ENCODE measurements at regions not wholly inside any gene's neighbourhood (a gene's known extent, or its start where the extent isn't known, plus 50 kb on each side); places are given as distances from the start of the nearest gene placed in this dataset.
A peak's percentile ranks its signal among the peaks of the same experiment; 100 is the strongest.

- Histone ChIP-seq H2AFZ (ENCODE audit: low read length, unreplicated experiment) (no peak overlapping the region), H3K79me2 (ENCODE audit: control insufficient read depth, insufficient read depth, low read length, unreplicated experiment) (no peaks in the 10 kb centered on the region), H3K27me3 (ENCODE audit: insufficient read depth, low read length) (no peaks in the 10 kb centered on the region), H3K27ac (ENCODE audit: low read depth, low read length) (no peak overlapping the region), H3K36me3 (ENCODE audit: insufficient read depth, low read length) (no peaks in the 10 kb centered on the region), H3K4me3 (ENCODE audit: low read depth, low read length) (no peak overlapping the region), H3K4me1 (ENCODE audit: control insufficient read depth, insufficient read depth, low read length, unreplicated experiment) (no peaks in the 10 kb centered on the region)
Observed at GRCh38 chr13:62706048-62706447, 1290.4 kb upstream of the PCDH20 start.

- Histone ChIP-seq H3K27me3 (ENCODE audit: insufficient read depth, low read length) (no peaks in the 10 kb centered on the region), H3K27ac (ENCODE audit: low read depth, low read length) (no peak overlapping the region), H3K4me1 (ENCODE audit: control insufficient read depth, insufficient read depth, low read length, unreplicated experiment) (no peaks in the 10 kb centered on the region), H3K4me3 (ENCODE audit: low read depth, low read length) (no peak overlapping the region), H2AFZ (ENCODE audit: low read length, unreplicated experiment) (no peak overlapping the region), H3K79me2 (ENCODE audit: control insufficient read depth, insufficient read depth, low read length, unreplicated experiment) (no peaks in the 10 kb centered on the region), H3K36me3 (ENCODE audit: insufficient read depth, low read length) (no peaks in the 10 kb centered on the region)
Observed at GRCh38 chr13:62704875-62705274, 1289.2 kb upstream of the PCDH20 start.

DNA sequence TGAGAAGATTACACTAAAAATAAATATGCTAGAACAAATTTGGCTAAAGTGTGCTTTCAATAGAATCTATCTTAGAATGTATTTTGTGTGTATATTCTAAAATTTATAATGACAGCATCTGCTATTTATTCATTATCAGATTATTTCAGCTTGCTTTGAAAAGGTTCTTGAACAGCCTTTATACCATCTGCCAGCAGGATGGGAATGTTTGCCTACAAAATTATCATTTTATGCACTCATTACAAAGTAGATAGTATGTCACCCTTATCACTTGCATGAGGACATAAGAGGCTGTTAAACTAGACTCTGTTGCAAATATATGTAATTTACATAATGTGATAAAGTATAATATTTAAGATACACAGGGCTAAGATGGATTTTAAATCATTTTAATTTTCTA is 1286.9 kb upstream of the PCDH20 start:
- no peaks in the 10 kb centered on the region for H3K79me2 ChIP-seq (ENCODE audit: control insufficient read depth, insufficient read depth, low read length, unreplicated experiment)
- no peak overlapping the region for H3K27ac ChIP-seq (ENCODE audit: low read depth, low read length)
- H3K27me3 ChIP-seq (ENCODE audit: insufficient read depth, low read length), result no peaks in the 10 kb centered on the region
- H3K4me1 ChIP-seq (ENCODE audit: control insufficient read depth, insufficient read depth, low read length, unreplicated experiment), result no peaks in the 10 kb centered on the region
- H2AFZ ChIP-seq (ENCODE audit: low read length, unreplicated experiment), result no peak overlapping the region
- no peaks in the 10 kb centered on the region for H3K36me3 ChIP-seq (ENCODE audit: insufficient read depth, low read length)
- H3K4me3 ChIP-seq (ENCODE audit: low read depth, low read length), result no peak overlapping the region

DNA sequence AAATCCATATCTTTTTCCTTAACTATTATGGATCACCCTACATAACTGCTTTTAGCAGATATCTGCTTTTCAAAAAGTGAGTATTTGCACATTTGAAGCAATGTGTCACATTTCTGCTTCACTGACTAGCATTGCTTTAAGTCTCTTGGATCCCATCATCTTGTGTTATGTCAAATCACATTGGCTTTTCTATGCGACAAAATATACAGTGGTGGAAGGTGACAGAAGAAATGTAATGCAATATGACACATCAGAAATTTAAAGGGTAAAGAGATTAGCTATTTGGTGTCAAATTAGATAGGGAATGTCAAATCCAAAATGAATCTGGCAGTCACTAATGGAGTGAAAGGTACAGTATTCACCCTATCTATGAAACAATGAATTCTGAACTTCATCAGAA is 1282.1 kb upstream of the PCDH20 start:
- Histone ChIP-seq H3K4me3 (ENCODE audit: low read depth, low read length) (no peak overlapping the region), H3K36me3 (ENCODE audit: insufficient read depth, low read length) (no peaks in the 10 kb centered on the region), H3K4me1 (ENCODE audit: control insufficient read depth, insufficient read depth, low read length, unreplicated experiment) (no peaks in the 10 kb centered on the region), H3K27me3 (ENCODE audit: insufficient read depth, low read length) (no peaks in the 10 kb centered on the region), H3K79me2 (ENCODE audit: control insufficient read depth, insufficient read depth, low read length, unreplicated experiment) (no peaks in the 10 kb centered on the region), H2AFZ (ENCODE audit: low read length, unreplicated experiment) (peak overlapping the region; percentile 25), H3K27ac (ENCODE audit: low read depth, low read length) (no peak overlapping the region)

DNA sequence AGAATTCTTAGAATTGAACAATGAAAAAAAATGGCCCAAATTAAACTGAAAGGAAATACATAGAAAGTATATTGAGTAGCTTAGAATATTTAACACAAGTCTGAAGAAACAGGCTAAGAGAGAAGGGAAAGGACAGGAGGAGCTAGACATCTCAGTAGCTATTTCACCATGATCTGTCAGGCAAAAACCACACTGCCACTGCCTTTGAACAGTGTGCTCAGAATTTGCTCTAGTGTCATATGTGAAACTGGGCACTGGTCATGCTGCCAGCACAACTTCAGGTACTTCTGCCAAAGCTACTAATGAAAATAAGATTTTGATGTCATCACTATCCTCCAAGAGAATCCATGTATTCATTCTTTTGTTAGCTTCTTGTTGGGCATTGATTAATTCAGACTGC is 1280.8 kb upstream of the PCDH20 start:
- Histone ChIP-seq H3K4me1 (ENCODE audit: control insufficient read depth, insufficient read depth, low read length, unreplicated experiment) (no peaks in the 10 kb centered on the region), H3K79me2 (ENCODE audit: control insufficient read depth, insufficient read depth, low read length, unreplicated experiment) (no peaks in the 10 kb centered on the region), H3K36me3 (ENCODE audit: insufficient read depth, low read length) (no peaks in the 10 kb centered on the region), H3K4me3 (ENCODE audit: low read depth, low read length) (no peak overlapping the region), H3K27ac (ENCODE audit: low read depth, low read length) (no peak overlapping the region), H2AFZ (ENCODE audit: low read length, unreplicated experiment) (no peak overlapping the region), H3K27me3 (ENCODE audit: insufficient read depth, low read length) (no peaks in the 10 kb centered on the region)

- no peaks in the 10 kb centered on the region for H3K36me3 ChIP-seq (ENCODE audit: insufficient read depth, low read length)
- H3K79me2 ChIP-seq (ENCODE audit: control insufficient read depth, insufficient read depth, low read length, unreplicated experiment), result no peaks in the 10 kb centered on the region
- H3K27me3 ChIP-seq (ENCODE audit: insufficient read depth, low read length), result no peaks in the 10 kb centered on the region
- no peaks in the 10 kb centered on the region for H3K4me1 ChIP-seq (ENCODE audit: control insufficient read depth, insufficient read depth, low read length, unreplicated experiment)
- H3K27ac ChIP-seq (ENCODE audit: low read depth, low read length), result no peak overlapping the region
- no peak overlapping the region for H2AFZ ChIP-seq (ENCODE audit: low read length, unreplicated experiment)
- H3K4me3 ChIP-seq (ENCODE audit: low read depth, low read length), result no peak overlapping the region
Observed at GRCh38 chr13:62687732-62688131, 1272.1 kb upstream of the PCDH20 start.

GRCh38 chr13:62684359-62684758 is 1268.7 kb upstream of the PCDH20 start:
- Histone ChIP-seq H3K27ac (ENCODE audit: low read depth, low read length) (no peak overlapping the region), H3K27me3 (ENCODE audit: insufficient read depth, low read length) (no peaks in the 10 kb centered on the region), H3K4me1 (ENCODE audit: control insufficient read depth, insufficient read depth, low read length, unreplicated experiment) (no peaks in the 10 kb centered on the region), H3K79me2 (ENCODE audit: control insufficient read depth, insufficient read depth, low read length, unreplicated experiment) (no peaks in the 10 kb centered on the region), H3K4me3 (ENCODE audit: low read depth, low read length) (no peak overlapping the region), H3K36me3 (ENCODE audit: insufficient read depth, low read length) (no peaks in the 10 kb centered on the region), H2AFZ (ENCODE audit: low read length, unreplicated experiment) (no peak overlapping the region)

- Histone ChIP-seq H3K4me1 (ENCODE audit: control insufficient read depth, insufficient read depth, low read length, unreplicated experiment) (no peaks in the 10 kb centered on the region), H3K79me2 (ENCODE audit: control insufficient read depth, insufficient read depth, low read length, unreplicated experiment) (no peaks in the 10 kb centered on the region), H3K36me3 (ENCODE audit: insufficient read depth, low read length) (no peaks in the 10 kb centered on the region), H2AFZ (ENCODE audit: low read length, unreplicated experiment) (no peak overlapping the region), H3K4me3 (ENCODE audit: low read depth, low read length) (no peak overlapping the region), H3K27me3 (ENCODE audit: insufficient read depth, low read length) (no peaks in the 10 kb centered on the region), H3K27ac (ENCODE audit: low read depth, low read length) (no peak overlapping the region)
Observed at GRCh38 chr13:62682788-62683187, 1267.1 kb upstream of the PCDH20 start.

- no peak overlapping the region; the same call in 1 of the 2 replicates for H3K4me3 ChIP-seq (ENCODE audit: low read depth, low read length)
- H2AFZ ChIP-seq (ENCODE audit: low read length, unreplicated experiment), result peak overlapping the region; percentile 21
Observed at GRCh38 chr13:62678039-62678438, 1262.4 kb upstream of the PCDH20 start.

DNA sequence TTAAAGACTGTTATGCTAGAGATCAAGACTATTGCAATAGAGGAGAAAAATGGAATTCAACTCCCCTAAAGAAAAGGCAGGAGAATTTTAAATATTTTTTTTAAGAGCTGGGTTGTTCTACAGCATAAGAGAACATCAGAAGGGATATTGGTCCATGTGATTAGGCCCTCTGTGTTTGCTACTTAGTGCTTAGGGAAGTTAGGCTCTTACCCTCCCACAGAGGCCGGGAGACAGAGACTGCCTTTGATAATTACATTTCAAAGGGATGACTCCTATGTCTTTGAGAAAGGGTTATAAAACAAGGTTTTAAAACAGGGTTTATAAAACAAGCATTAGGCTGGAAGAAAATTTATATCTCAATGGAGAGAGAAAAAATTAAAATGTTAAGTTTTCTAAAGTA is 1248.1 kb upstream of the PCDH20 start:
- H3K27ac ChIP-seq (ENCODE audit: low read depth, low read length), result no peak overlapping the region
- no peaks in the 10 kb centered on the region for H3K79me2 ChIP-seq (ENCODE audit: control insufficient read depth, insufficient read depth, low read length, unreplicated experiment)
- no peaks in the 10 kb centered on the region for H3K36me3 ChIP-seq (ENCODE audit: insufficient read depth, low read length)
- H3K4me1 ChIP-seq (ENCODE audit: control insufficient read depth, insufficient read depth, low read length, unreplicated experiment), result no peaks in the 10 kb centered on the region
- no peaks in the 10 kb centered on the region for H3K27me3 ChIP-seq (ENCODE audit: insufficient read depth, low read length)
- H3K4me3 ChIP-seq (ENCODE audit: low read depth, low read length), result no peak overlapping the region
- no peak overlapping the region for H2AFZ ChIP-seq (ENCODE audit: low read length, unreplicated experiment)

More at GRCh38 chr13:62678039-62678438, 1262.4 kb upstream of the PCDH20 start:
- Histone ChIP-seq H3K79me2 (ENCODE audit: control insufficient read depth, insufficient read depth, low read length, unreplicated experiment) (no peaks in the 10 kb centered on the region), H3K27ac (ENCODE audit: low read depth, low read length) (no peak overlapping the region), H3K36me3 (ENCODE audit: insufficient read depth, low read length) (no peaks in the 10 kb centered on the region), H3K27me3 (ENCODE audit: insufficient read depth, low read length) (no peaks in the 10 kb centered on the region), H3K4me1 (ENCODE audit: control insufficient read depth, insufficient read depth, low read length, unreplicated experiment) (no peaks in the 10 kb centered on the region)

DNA sequence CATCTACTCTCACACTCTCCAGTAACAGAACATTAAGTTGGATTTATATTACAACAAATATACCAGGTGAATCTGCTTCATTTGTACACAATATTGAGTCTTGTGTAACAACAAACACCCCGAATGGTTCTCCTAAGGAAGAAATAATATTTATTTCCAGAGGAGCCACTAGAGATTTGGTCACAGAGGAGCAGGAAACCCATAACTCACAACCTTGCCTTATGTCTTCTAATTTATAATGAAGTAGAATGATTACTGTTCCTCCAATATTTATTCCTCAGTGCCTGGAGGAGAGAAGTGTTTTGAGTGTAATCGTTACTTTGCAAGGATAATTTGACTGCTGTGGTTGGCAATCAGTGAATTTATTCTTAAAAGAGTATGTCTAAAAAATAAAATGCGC is 1243.7 kb upstream of the PCDH20 start:
- no peak overlapping the region for H2AFZ ChIP-seq (ENCODE audit: low read length, unreplicated experiment)
- H3K4me1 ChIP-seq (ENCODE audit: control insufficient read depth, insufficient read depth, low read length, unreplicated experiment), result no peaks in the 10 kb centered on the region
- H3K36me3 ChIP-seq (ENCODE audit: insufficient read depth, low read length), result no peaks in the 10 kb centered on the region

More for the DNA sequence above, 1243.7 kb upstream of the PCDH20 start:
- no peak overlapping the region for H3K27ac ChIP-seq (ENCODE audit: low read depth, low read length)
- H3K27me3 ChIP-seq (ENCODE audit: insufficient read depth, low read length), result no peaks in the 10 kb centered on the region
- no peak overlapping the region for H3K4me3 ChIP-seq (ENCODE audit: low read depth, low read length)
- H3K79me2 ChIP-seq (ENCODE audit: control insufficient read depth, insufficient read depth, low read length, unreplicated experiment), result no peaks in the 10 kb centered on the region

All from ACC112 (cell line).